22Rv1 (cell line): ENCODE measurements at regions not wholly inside any gene's neighbourhood (a gene's known extent, or its start where the extent isn't known, plus 50 kb on each side); places are given as distances from the start of the nearest gene placed in this dataset.

Experiments used
- H3K27ac ChIP-seq: fragments of 450-650 bp; 2 replicates; pipeline ENCODE4 v1.5.1; 2017
- CTCF ChIP-seq: fragments of 450-650 bp; IDR thresholded peaks from 2 replicates; pipeline ENCODE4 v1.5.1; 2017; ENCODE audit warnings: mild to moderate bottlenecking
- ZFX ChIP-seq: fragments of 450-650 bp; IDR thresholded peaks from 2 replicates; pipeline ENCODE4 v1.6.1; 2017; ENCODE audit warnings: antibody characterized with exemption, borderline replicate concordance

- no peak overlapping the region for H3K27ac ChIP-seq
- TF ChIP-seq ZFX (no peak), CTCF (no peak)
Observed at GRCh38 chr20:52405417-52405816, 213.8 kb upstream of the ZFP64 start.

- H3K27ac ChIP-seq: no peak overlapping the region
- TF ChIP-seq ZFX: no peak
- no peak for TF ChIP-seq CTCF
Observed at GRCh38 chr20:52404671-52405070, 213.1 kb upstream of the ZFP64 start.

GRCh38 chr20:52402950-52403349, 211.4 kb upstream of the ZFP64 start:
- TF ChIP-seq ZFX: no peak
- TF ChIP-seq CTCF: no peak

GRCh38 chr20:52402514-52402913, 210.9 kb upstream of the ZFP64 start:
- no peak overlapping the region for H3K27ac ChIP-seq

More at GRCh38 chr20:52402950-52403349, 211.4 kb upstream of the ZFP64 start:
- H3K27ac ChIP-seq: no peak overlapping the region

GRCh38 chr20:52401431-52401830, 209.9 kb upstream of the ZFP64 start:
- no peak for TF ChIP-seq CTCF
- TF ChIP-seq ZFX: no peak
- H3K27ac ChIP-seq: no peak overlapping the region

More at GRCh38 chr20:52402514-52402913, 210.9 kb upstream of the ZFP64 start:
- TF ChIP-seq ZFX: no peak
- no peak for TF ChIP-seq CTCF

GRCh38 chr20:52399352-52399751, 207.8 kb upstream of the ZFP64 start:
- TF ChIP-seq ZFX (no peak), CTCF (no peak)
- H3K27ac ChIP-seq: no peak overlapping the region

- TF ChIP-seq CTCF (no peak), ZFX (no peak)
Observed at GRCh38 chr20:52389606-52390005, 198.0 kb upstream of the ZFP64 start.

More at GRCh38 chr20:52389606-52390005, 198.0 kb upstream of the ZFP64 start:
- H3K27ac ChIP-seq: no peak overlapping the region
